ENCODE measurements at regions not wholly inside any gene's neighbourhood (a gene's known extent, or its start where the extent isn't known, plus 50 kb on each side); places are given as distances from the start of the nearest gene placed in this dataset.

DNA sequence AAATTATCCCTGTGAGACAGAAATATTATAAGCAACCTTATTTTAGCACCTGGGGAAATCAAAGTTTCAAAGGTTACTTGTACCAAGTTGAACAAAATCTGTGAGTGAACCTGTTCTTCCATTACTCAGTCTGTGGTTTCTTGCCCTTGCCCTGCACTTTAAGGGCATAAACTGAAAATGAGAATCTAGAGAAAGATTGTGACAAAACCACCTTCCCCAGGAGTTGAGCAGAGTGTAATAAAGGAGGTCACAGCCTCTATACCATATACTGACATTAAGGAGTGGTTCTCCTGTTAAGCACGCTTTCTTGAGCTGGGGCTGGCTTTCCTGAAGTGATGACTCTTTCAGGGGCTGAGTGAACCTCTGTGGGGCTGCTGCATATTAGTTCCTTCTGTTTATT lies 143.4 kb downstream of the PDCD6IP start:
- no peaks in the 10 kb centered on the region for H3K9me3 ChIP-seq (ENCODE audit: low read length)
- peaks cover 4% of the 10 kb centered on the region for H3F3A ChIP-seq (ENCODE audit: insufficient read depth, low read length, poor library complexity, severe bottlenecking)
- H3K36me3 ChIP-seq (ENCODE audit: insufficient read depth, low read length) = no peaks in the 10 kb centered on the region
- no peak overlapping the region for H3K4me2 ChIP-seq (ENCODE audit: low read length)
- H2AFZ ChIP-seq (ENCODE audit: low read depth, low read length) = no peak overlapping the region
- H3K79me2 ChIP-seq (replicated peaks; ENCODE audit: insufficient read depth, low read length) = no peaks in the 10 kb centered on the region
- H3K4me3 ChIP-seq (ENCODE audit: low read length) = no peak overlapping the region
- no peak overlapping the region for H3K27ac ChIP-seq (ENCODE audit: low read length)
- no peaks in the 10 kb centered on the region for H3K9me2 ChIP-seq (ENCODE audit: insufficient read depth, low read length)
- H3K27me3 ChIP-seq (ENCODE audit: insufficient read depth, low read depth, low read length) = no peaks in the 10 kb centered on the region
- no peak overlapping the region for H3K9ac ChIP-seq (ENCODE audit: low read length)
- no peaks in the 10 kb centered on the region for H4K20me1 ChIP-seq (ENCODE audit: insufficient read depth)
- TF ChIP-seq MXI1 (conservative IDR thresholded peaks at IDR 0.05; ENCODE audit: poor library complexity, severe bottlenecking) = no peak
- TF ChIP-seq SMC3 (conservative IDR thresholded peaks at IDR 0.05; ENCODE audit: poor library complexity) = no peak
- TF ChIP-seq EZH2 (IDR thresholded peaks at IDR 0.05; ENCODE audit: borderline replicate concordance, insufficient read depth, low read length, poor library complexity, severe bottlenecking) = no peak
- no peak for TF ChIP-seq RAD21 (conservative IDR thresholded peaks at IDR 0.05)
- TF ChIP-seq POLR2AphosphoS5 (IDR thresholded peaks at IDR 0.05) = no peak
- no peak for TF ChIP-seq TAF1 (IDR thresholded peaks at IDR 0.05; ENCODE audit: low read depth)
- TF ChIP-seq, protein P1, sequence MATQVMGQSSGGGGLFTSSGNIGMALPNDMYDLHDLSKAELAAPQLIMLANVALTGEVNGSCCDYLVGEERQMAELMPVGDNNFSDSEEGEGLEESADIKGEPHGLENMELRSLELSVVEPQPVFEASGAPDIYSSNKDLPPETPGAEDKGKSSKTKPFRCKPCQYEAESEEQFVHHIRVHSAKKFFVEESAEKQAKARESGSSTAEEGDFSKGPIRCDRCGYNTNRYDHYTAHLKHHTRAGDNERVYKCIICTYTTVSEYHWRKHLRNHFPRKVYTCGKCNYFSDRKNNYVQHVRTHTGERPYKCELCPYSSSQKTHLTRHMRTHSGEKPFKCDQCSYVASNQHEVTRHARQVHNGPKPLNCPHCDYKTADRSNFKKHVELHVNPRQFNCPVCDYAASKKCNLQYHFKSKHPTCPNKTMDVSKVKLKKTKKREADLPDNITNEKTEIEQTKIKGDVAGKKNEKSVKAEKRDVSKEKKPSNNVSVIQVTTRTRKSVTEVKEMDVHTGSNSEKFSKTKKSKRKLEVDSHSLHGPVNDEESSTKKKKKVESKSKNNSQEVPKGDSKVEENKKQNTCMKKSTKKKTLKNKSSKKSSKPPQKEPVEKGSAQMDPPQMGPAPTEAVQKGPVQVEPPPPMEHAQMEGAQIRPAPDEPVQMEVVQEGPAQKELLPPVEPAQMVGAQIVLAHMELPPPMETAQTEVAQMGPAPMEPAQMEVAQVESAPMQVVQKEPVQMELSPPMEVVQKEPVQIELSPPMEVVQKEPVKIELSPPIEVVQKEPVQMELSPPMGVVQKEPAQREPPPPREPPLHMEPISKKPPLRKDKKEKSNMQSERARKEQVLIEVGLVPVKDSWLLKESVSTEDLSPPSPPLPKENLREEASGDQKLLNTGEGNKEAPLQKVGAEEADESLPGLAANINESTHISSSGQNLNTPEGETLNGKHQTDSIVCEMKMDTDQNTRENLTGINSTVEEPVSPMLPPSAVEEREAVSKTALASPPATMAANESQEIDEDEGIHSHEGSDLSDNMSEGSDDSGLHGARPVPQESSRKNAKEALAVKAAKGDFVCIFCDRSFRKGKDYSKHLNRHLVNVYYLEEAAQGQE (IDR thresholded peaks at IDR 0.05; ENCODE audit: borderline replicate concordance) = no peak

DNA sequence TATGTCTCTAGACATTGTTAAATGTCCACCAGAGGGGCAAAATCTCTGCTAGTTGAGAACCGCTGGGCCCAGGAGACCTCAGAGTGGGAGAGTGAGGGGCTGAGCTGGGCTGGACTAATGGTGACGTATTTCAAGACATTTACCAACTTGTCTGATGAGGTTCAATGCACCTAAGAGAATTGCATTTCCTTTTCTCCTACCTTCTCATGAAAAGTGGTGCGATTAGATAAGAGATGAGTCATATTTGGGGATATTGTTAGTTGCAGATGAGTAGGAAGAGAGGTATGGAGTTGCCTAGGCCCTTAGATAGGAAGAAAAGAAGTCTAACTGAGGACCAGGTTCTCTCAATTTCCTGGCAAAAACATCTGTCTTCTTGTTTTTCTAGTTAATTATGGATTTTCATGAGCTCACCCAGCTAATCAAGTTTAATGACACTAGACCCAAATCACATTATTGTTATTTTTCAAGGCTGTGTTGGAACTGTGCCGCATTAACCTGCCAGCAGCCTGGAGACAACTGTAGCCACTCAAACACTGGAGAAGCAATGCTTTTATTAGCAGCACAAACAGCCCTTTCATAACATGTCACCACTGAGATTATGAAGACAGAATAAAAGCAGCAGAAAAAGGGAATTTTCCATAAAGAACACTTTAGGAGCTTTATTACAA lies 144.2 kb downstream of the PDCD6IP start:
- Histone ChIP-seq H3K4me2 (ENCODE audit: low read length) (no peak overlapping the region), H3F3A (ENCODE audit: insufficient read depth, low read length, poor library complexity, severe bottlenecking) (peaks cover 4% of the 10 kb centered on the region), H3K4me3 (ENCODE audit: low read length) (no peak overlapping the region), H2AFZ (ENCODE audit: low read depth, low read length) (no peak overlapping the region), H3K9me2 (ENCODE audit: insufficient read depth, low read length) (no peaks in the 10 kb centered on the region), H3K9me3 (ENCODE audit: low read length) (no peaks in the 10 kb centered on the region), H3K36me3 (ENCODE audit: insufficient read depth, low read length) (no peaks in the 10 kb centered on the region), H3K27me3 (ENCODE audit: insufficient read depth, low read depth, low read length) (no peaks in the 10 kb centered on the region), H3K79me2 (replicated peaks; ENCODE audit: insufficient read depth, low read length) (no peaks in the 10 kb centered on the region), H3K9ac (ENCODE audit: low read length) (no peak overlapping the region), H3K27ac (ENCODE audit: low read length) (no peak overlapping the region), H4K20me1 (ENCODE audit: insufficient read depth) (no peaks in the 10 kb centered on the region)
- TF ChIP-seq MXI1 (conservative IDR thresholded peaks at IDR 0.05; ENCODE audit: poor library complexity, severe bottlenecking) (peak; percentile 11), EP300 (conservative IDR thresholded peaks at IDR 0.05; ENCODE audit: poor library complexity, severe bottlenecking) (peak; percentile 73), TAF1 (IDR thresholded peaks at IDR 0.05; ENCODE audit: low read depth) (no peak), RAD21 (conservative IDR thresholded peaks at IDR 0.05) (no peak), POLR2AphosphoS5 (IDR thresholded peaks at IDR 0.05) (peak; percentile 80), EZH2 (IDR thresholded peaks at IDR 0.05; ENCODE audit: borderline replicate concordance, insufficient read depth, low read length, poor library complexity, severe bottlenecking) (no peak), SMC3 (conservative IDR thresholded peaks at IDR 0.05; ENCODE audit: poor library complexity) (no peak)
- TF ChIP-seq, protein P1 (IDR thresholded peaks at IDR 0.05; ENCODE audit: borderline replicate concordance) = peak; percentile 31

Measured in neural cell (in vitro differentiated cells).